H9 (cell line): ENCODE measurements at regions not wholly inside any gene's neighbourhood (a gene's known extent, or its start where the extent isn't known, plus 50 kb on each side); places are given as distances from the start of the nearest gene placed in this dataset.

Experiments used
- DNase-seq: peaks from one replicate; pipeline ENCODE4 v3.0.0-alpha.2; 2017
- H2AFZ ChIP-seq: one replicate; pipeline ENCODE4 v1.6.1; 2013; ENCODE audit warnings: mild to moderate bottlenecking, low read length, control low read depth, moderate library complexity
- H2AK5ac ChIP-seq: 2 replicates; pipeline ENCODE4 v1.6.1; 2013; ENCODE audit warnings: low read length, control low read depth, mixed read lengths; ENCODE audit not compliant: insufficient read length
- H2BK120ac ChIP-seq: one replicate; pipeline ENCODE4 v1.6.1; 2013; ENCODE audit warnings: low read depth, mild to moderate bottlenecking, low read length, control low read depth, inconsistent platforms; ENCODE audit not compliant: poor library complexity, severe bottlenecking
- H2BK12ac ChIP-seq: 2 replicates; pipeline ENCODE4 v1.6.1; 2013; ENCODE audit warnings: low read length, control low read depth, mixed read lengths, low read depth; ENCODE audit not compliant: insufficient read length
- H2BK15ac ChIP-seq: 2 replicates; pipeline ENCODE4 v1.6.1; 2013; ENCODE audit warnings: low read depth, low read length, control low read depth
- H2BK20ac ChIP-seq: one replicate; pipeline ENCODE4 v1.6.1; 2013; ENCODE audit warnings: low read depth, mild to moderate bottlenecking, low read length, control low read depth, inconsistent platforms; ENCODE audit not compliant: poor library complexity, severe bottlenecking
- H2BK5ac ChIP-seq: 2 replicates; pipeline ENCODE4 v1.6.1; 2013; ENCODE audit warnings: low read length, control low read depth, mixed read lengths; ENCODE audit not compliant: insufficient read length
- H3K14ac ChIP-seq: 2 replicates; pipeline ENCODE4 v1.6.1; 2013; ENCODE audit warnings: low read length, control low read depth; ENCODE audit not compliant: insufficient read depth
- H3K18ac ChIP-seq: 2 replicates; pipeline ENCODE4 v1.6.1; 2013; ENCODE audit warnings: low read depth, mild to moderate bottlenecking, mixed read lengths, low read length, control low read depth; ENCODE audit not compliant: insufficient read length
- H3K23ac ChIP-seq: 2 replicates; pipeline ENCODE4 v1.6.1; 2013; ENCODE audit warnings: low read length, control low read depth, mixed read lengths, low read depth; ENCODE audit not compliant: insufficient read length
- H3K23me2 ChIP-seq: 2 replicates; pipeline ENCODE4 v1.6.1; 2013; ENCODE audit warnings: low read depth, mild to moderate bottlenecking, mixed read lengths, low read length, control low read depth; ENCODE audit not compliant: insufficient read length, poor library complexity, severe bottlenecking
- H3K27ac ChIP-seq: 2 replicates; pipeline ENCODE4 v1.5.1; 2013; ENCODE audit warnings: low read length, control low read depth, mixed read lengths, low read depth; ENCODE audit not compliant: insufficient read length
- H3K27me3 ChIP-seq: 2 replicates; pipeline ENCODE4 v1.6.1; 2013; ENCODE audit warnings: low read length, control low read depth, inconsistent platforms; ENCODE audit not compliant: insufficient read depth
- H3K4ac ChIP-seq: 2 replicates; pipeline ENCODE4 v1.6.1; 2013; ENCODE audit warnings: low read depth, mild to moderate bottlenecking, control low read depth, inconsistent platforms, low read length, moderate library complexity
- H3K4me1 ChIP-seq: 2 replicates; pipeline ENCODE4 v1.6.1; 2013; ENCODE audit warnings: low read length, control low read depth, inconsistent platforms; ENCODE audit not compliant: insufficient read depth
- H3K4me2 ChIP-seq: 2 replicates; pipeline ENCODE4 v1.6.1; 2013; ENCODE audit warnings: low read length, control low read depth, mixed read lengths; ENCODE audit not compliant: insufficient read length, insufficient read depth
- H3K56ac ChIP-seq: 2 replicates; pipeline ENCODE4 v1.6.1; 2013; ENCODE audit warnings: low read depth, mild to moderate bottlenecking, mixed read lengths, low read length, control low read depth; ENCODE audit not compliant: insufficient read length
- H3K79me1 ChIP-seq: 2 replicates; pipeline ENCODE4 v1.6.1; 2013; ENCODE audit warnings: low read depth, mild to moderate bottlenecking, moderate library complexity, low read length, control low read depth, inconsistent platforms; ENCODE audit not compliant: insufficient read depth, poor library complexity, severe bottlenecking
- H3K79me2 ChIP-seq: 2 replicates; pipeline ENCODE4 v1.6.1; 2013; ENCODE audit warnings: low read length, control low read depth, inconsistent platforms; ENCODE audit not compliant: insufficient read depth
- H3K9ac ChIP-seq: 2 replicates; pipeline ENCODE4 v1.6.1; 2013; ENCODE audit warnings: low read length, control low read depth, mixed read lengths; ENCODE audit not compliant: insufficient read length; ENCODE audit errors: extremely low read depth
- H3K9me3 ChIP-seq: one replicate; pipeline ENCODE4 v1.6.1; 2013; ENCODE audit warnings: low read depth, low read length, inconsistent platforms; ENCODE audit not compliant: control insufficient read depth
- H3T11ph ChIP-seq: one replicate; pipeline ENCODE4 v1.6.1; 2013; ENCODE audit warnings: mild to moderate bottlenecking, low read length, control low read depth, inconsistent platforms
- H4K20me1 ChIP-seq: one replicate; pipeline ENCODE4 v1.6.1; 2013; ENCODE audit not compliant: control insufficient read depth, insufficient read length, insufficient read depth
- H4K5ac ChIP-seq: 2 replicates; pipeline ENCODE4 v1.6.1; 2013; ENCODE audit warnings: low read depth, mild to moderate bottlenecking, mixed read lengths, low read length, control low read depth; ENCODE audit not compliant: insufficient read length
- H4K8ac ChIP-seq: replicated peaks from 2 replicates; pipeline ENCODE4 v1.6.1; 2013; ENCODE audit warnings: low read length, control low read depth, mixed read lengths, low read depth; ENCODE audit not compliant: insufficient read length
- H4K91ac ChIP-seq: 2 replicates; pipeline ENCODE4 v1.6.1; 2013; ENCODE audit warnings: low read depth, mild to moderate bottlenecking, moderate library complexity, mixed read lengths, low read length, control low read depth; ENCODE audit not compliant: insufficient read length
- H3K27ac Mint-ChIP-seq, 3 experiments: 2 replicates in 2 of 3; 3 replicates in 1 of 3; pipeline ENCODE4 v1.8.0; 2020 to 2021; ENCODE audit warnings: mixed read lengths in 3 of 3, mild to moderate bottlenecking in 1 of 3, moderate library complexity in 1 of 3
- H3K27me3 Mint-ChIP-seq: 2 replicates; pipeline ENCODE4 v1.8.0; 2021; ENCODE audit warnings: low read depth, mild to moderate bottlenecking, moderate library complexity, mixed read lengths
- H3K36me3 Mint-ChIP-seq, 3 experiments: 2 replicates in 2 of 3; 3 replicates in 1 of 3; pipeline ENCODE4 v1.8.0; 2020 to 2021; ENCODE audit warnings: low read depth in 3 of 3, mixed read lengths in 3 of 3; ENCODE audit not compliant: insufficient read depth in 1 of 3
- H3K4me1 Mint-ChIP-seq, 2 experiments: 2 replicates each; pipeline ENCODE4 v1.8.0; 2020; ENCODE audit warnings: mixed read lengths in 2 of 2
- H3K4me3 Mint-ChIP-seq, 2 experiments: 2 replicates in 1 of 2; 3 replicates in 1 of 2; pipeline ENCODE4 v1.8.0; 2020 to 2021; ENCODE audit warnings: mild to moderate bottlenecking in 2 of 2, mixed read lengths in 2 of 2, moderate library complexity in 1 of 2
- H3K9me3 Mint-ChIP-seq, 2 experiments: 2 replicates in 1 of 2; 3 replicates in 1 of 2; pipeline ENCODE4 v1.8.0; 2020; ENCODE audit warnings: mild to moderate bottlenecking in 2 of 2, mixed read lengths in 2 of 2, moderate library complexity in 1 of 2
- WGBS: extraction: QIAGEN DNeasy Blood & Tissue Kit; methylation state at CpG from one replicate; pipeline ENCODE4 v1.1.7; 2013; ENCODE audit warnings: missing lambda C conversion rate, low lambda C conversion rate, mixed read lengths; ENCODE audit not compliant: insufficient read length; ENCODE audit errors: extremely low coverage; 5-methylcytosine and 5-hydroxymethylcytosine counted together
- TF ChIP-seq, protein P1 (sequence below): fragments of 200-600 bp; sonication (generic); conservative IDR thresholded peaks from 3 replicates; pipeline ENCODE4 v1.8.0; 2021; ENCODE audit warnings: antibody characterized with exemption, mild to moderate bottlenecking

GRCh38 chr7:13090959-13091358 lies 403.5 kb downstream of the ARL4A start:
- Mint-ChIP-seq H3K36me3 (no peaks in the 10 kb centered on the region; a peak in 1 of 7 replicates), H3K9me3 (peaks cover 0 to 2% of the 10 kb centered on the region in 2 experiments; a peak in 1 of 5 replicates), H3K27me3 (no peaks in the 10 kb centered on the region), H3K27ac (no peak overlapping the region), H3K4me1 (no peaks in the 10 kb centered on the region), H3K4me3 (no peak overlapping the region)
- H3K27me3 ChIP-seq: no peaks in the 10 kb centered on the region
- H3K18ac ChIP-seq: no peak overlapping the region
- TF ChIP-seq, protein P1, sequence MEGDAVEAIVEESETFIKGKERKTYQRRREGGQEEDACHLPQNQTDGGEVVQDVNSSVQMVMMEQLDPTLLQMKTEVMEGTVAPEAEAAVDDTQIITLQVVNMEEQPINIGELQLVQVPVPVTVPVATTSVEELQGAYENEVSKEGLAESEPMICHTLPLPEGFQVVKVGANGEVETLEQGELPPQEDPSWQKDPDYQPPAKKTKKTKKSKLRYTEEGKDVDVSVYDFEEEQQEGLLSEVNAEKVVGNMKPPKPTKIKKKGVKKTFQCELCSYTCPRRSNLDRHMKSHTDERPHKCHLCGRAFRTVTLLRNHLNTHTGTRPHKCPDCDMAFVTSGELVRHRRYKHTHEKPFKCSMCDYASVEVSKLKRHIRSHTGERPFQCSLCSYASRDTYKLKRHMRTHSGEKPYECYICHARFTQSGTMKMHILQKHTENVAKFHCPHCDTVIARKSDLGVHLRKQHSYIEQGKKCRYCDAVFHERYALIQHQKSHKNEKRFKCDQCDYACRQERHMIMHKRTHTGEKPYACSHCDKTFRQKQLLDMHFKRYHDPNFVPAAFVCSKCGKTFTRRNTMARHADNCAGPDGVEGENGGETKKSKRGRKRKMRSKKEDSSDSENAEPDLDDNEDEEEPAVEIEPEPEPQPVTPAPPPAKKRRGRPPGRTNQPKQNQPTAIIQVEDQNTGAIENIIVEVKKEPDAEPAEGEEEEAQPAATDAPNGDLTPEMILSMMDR: no peak
- no peak overlapping the region for H4K91ac ChIP-seq
- no peak overlapping the region for H2AK5ac ChIP-seq
- no peak overlapping the region for H3K9ac ChIP-seq
- H2BK12ac ChIP-seq: no peak overlapping the region
- H2BK5ac ChIP-seq: no peak overlapping the region
- no peaks in the 10 kb centered on the region for H3K4me1 ChIP-seq
- no peaks in the 10 kb centered on the region for H3K79me2 ChIP-seq
- no peak overlapping the region for H2BK120ac ChIP-seq
- H3T11ph ChIP-seq: no peak overlapping the region
- H4K8ac ChIP-seq: no peak overlapping the region
- H3K4me2 ChIP-seq: no peak overlapping the region
- DNase-seq: no peak
- WGBS: no CpG with 5 or more reads among the region's 1 CpG
- no peak overlapping the region for H3K23ac ChIP-seq
- no peak overlapping the region for H2AFZ ChIP-seq
- no peaks in the 10 kb centered on the region for H3K23me2 ChIP-seq
- H3K14ac ChIP-seq: no peak overlapping the region
- H4K5ac ChIP-seq: no peak overlapping the region
- no peak overlapping the region for H2BK15ac ChIP-seq
- H2BK20ac ChIP-seq: no peak overlapping the region
- H3K27ac ChIP-seq: no peak overlapping the region
- H3K9me3 ChIP-seq: no peaks in the 10 kb centered on the region
- H4K20me1 ChIP-seq: no peaks in the 10 kb centered on the region
- no peak overlapping the region for H3K4ac ChIP-seq
- no peaks in the 10 kb centered on the region for H3K79me1 ChIP-seq
- H3K56ac ChIP-seq: no peak overlapping the region
